PC-3 (cell line): ENCODE measurements at regions not wholly inside any gene's neighbourhood (a gene's known extent, or its start where the extent isn't known, plus 50 kb on each side); places are given as distances from the start of the nearest gene placed in this dataset.

Experiments
- ATAC-seq: fragments of 200-7000 bp; cut with Tn5 transposase; 2 replicates; pipeline ENCODE4 v1.9.1; 2020; ENCODE audit warnings: mild to moderate bottlenecking, moderate library complexity
- BruUV-seq: library from RNA; stranded (reverse); fragments of 400-500 nt; replicated peaks from 2 replicates; lab custom pipeline; 2021; lab: Mats Ljungman, UMichigan
- CTCF ChIA-PET: fragments of 300-600 bp; sonication (Branson Sonifier 250); formaldehyde crosslinking; loops from one replicate; lab custom pipeline; 2022; ENCODE audit warnings: antibody characterized with exemption; lab: Charles Lee
- POLR2A ChIA-PET: fragments of 300-600 bp; sonication (Branson Sonifier 250); formaldehyde crosslinking; loops from one replicate; lab custom pipeline; 2022; ENCODE audit warnings: antibody characterized with exemption; ENCODE audit not compliant: unreplicated experiment; lab: Charles Lee
- DNase-seq: peaks from one replicate; pipeline ENCODE4 v3.0.0-alpha.2; 2015
- H2AFZ ChIP-seq: fragments of 300-600 bp; sonication (generic); 2 replicates; pipeline ENCODE4 v1.6.0; 2016; ENCODE audit warnings: antibody characterized with exemption, low read length
- H3F3A ChIP-seq: fragments of 300-600 bp; sonication (generic); one replicate; pipeline ENCODE4 v1.6.0; 2017; ENCODE audit warnings: antibody characterized with exemption, low read length, control low read depth, mild to moderate bottlenecking; ENCODE audit not compliant: unreplicated experiment
- H3K27ac ChIP-seq: fragments of 300-600 bp; sonication (generic); 2 replicates; pipeline ENCODE4 v1.5.1; 2016; ENCODE audit warnings: mild to moderate bottlenecking, low read length
- H3K27me3 ChIP-seq: fragments of 300-600 bp; sonication (generic); 2 replicates; pipeline ENCODE4 v1.6.1; 2016; ENCODE audit warnings: low read length, mixed read lengths
- H3K36me3 ChIP-seq: fragments of 300-600 bp; sonication (generic); 2 replicates; pipeline ENCODE4 v1.6.1; 2016; ENCODE audit warnings: low read depth, mixed run types, low read length, mixed read lengths
- H3K4me1 ChIP-seq: fragments of 300-600 bp; sonication (generic); 2 replicates; pipeline ENCODE4 v1.5.1; 2016; ENCODE audit warnings: low read length; ENCODE audit not compliant: insufficient read depth
- H3K4me2 ChIP-seq: fragments of 300-600 bp; sonication (generic); 2 replicates; pipeline ENCODE4 v1.6.0; 2016; ENCODE audit warnings: low read length
- H3K4me3 ChIP-seq: fragments of 300-600 bp; sonication (generic); 2 replicates; pipeline ENCODE4 v1.5.1; 2016; ENCODE audit warnings: mild to moderate bottlenecking, low read length, mixed read lengths
- H3K79me2 ChIP-seq: fragments of 300-600 bp; sonication (generic); 2 replicates; pipeline ENCODE4 v1.6.1; 2017; ENCODE audit warnings: low read length, mixed read lengths
- H3K9ac ChIP-seq: fragments of 300-600 bp; sonication (generic); 2 replicates; pipeline ENCODE4 v1.6.0; 2016; ENCODE audit warnings: mild to moderate bottlenecking, low read length
- H3K9me2 ChIP-seq: fragments of 300-600 bp; sonication (generic); replicated peaks from 2 replicates; pipeline ENCODE4 v1.6.1; 2016; ENCODE audit warnings: mixed run types, low read length, mixed read lengths
- H3K9me3 ChIP-seq: fragments of 300-600 bp; sonication (generic); 2 replicates; pipeline ENCODE4 v1.6.1; 2016; ENCODE audit warnings: low read length, mixed read lengths
- H4K20me1 ChIP-seq: fragments of 300-600 bp; sonication (generic); 2 replicates; pipeline ENCODE4 v1.6.1; 2016; ENCODE audit warnings: low read length, mixed read lengths
- CTCF ChIP-seq: fragments of 300-600 bp; sonication (generic); conservative IDR thresholded peaks from 2 replicates; pipeline ENCODE4 v1.5.1; 2017; ENCODE audit warnings: antibody characterized with exemption, low read depth, mild to moderate bottlenecking, low read length
- EZH2 ChIP-seq: fragments of 300-600 bp; sonication (generic); IDR thresholded peaks from one replicate; pipeline ENCODE4 v1.6.1; 2017; ENCODE audit warnings: antibody characterized with exemption, mild to moderate bottlenecking, low read length; ENCODE audit not compliant: unreplicated experiment
- EZH2phosphoT487 ChIP-seq: fragments of 300-600 bp; sonication (generic); IDR thresholded peaks from 2 replicates; pipeline ENCODE4 v1.6.1; 2018; ENCODE audit warnings: mild to moderate bottlenecking, antibody characterized with exemption, low read length, borderline replicate concordance
- intact Hi-C: fragments of 100-400 bp; cut with micrococcal nuclease; formaldehyde crosslinking; loops from 2 replicates; pipeline ENCODE4 v1.9.0; 2023

- no peaks in the 10 kb centered on the region for H3K36me3 ChIP-seq
- intact Hi-C loops, result no loop called here
- TF ChIP-seq EZH2 (no peak), EZH2phosphoT487 (no peak), CTCF (no peak)
- H3K9me3 ChIP-seq, result no peaks in the 10 kb centered on the region
- H3K79me2 ChIP-seq, result no peaks in the 10 kb centered on the region
- POLR2A ChIA-PET, result no interaction called here
- no peak overlapping the region for H3K4me2 ChIP-seq
- ATAC-seq, result no peak
- H4K20me1 ChIP-seq, result no peaks in the 10 kb centered on the region
- no peaks in the 10 kb centered on the region for H3K27me3 ChIP-seq
- no peak for DNase-seq
- no peaks in the 10 kb centered on the region for H3F3A ChIP-seq
- H2AFZ ChIP-seq, result no peak overlapping the region
- no TSS peak for BruUV-seq
- peaks cover 6% of the 10 kb centered on the region for H3K4me1 ChIP-seq
- H3K9me2 ChIP-seq, result no peaks in the 10 kb centered on the region
- no peak overlapping the region for H3K9ac ChIP-seq
- H3K27ac ChIP-seq, result no peak overlapping the region
- CTCF ChIA-PET, result no interaction called here
- no peak overlapping the region for H3K4me3 ChIP-seq
Observed at GRCh38 chr12:95402096-95402495, 71.9 kb upstream of the METAP2 start.

- Histone ChIP-seq H3K9me2 (no peaks in the 10 kb centered on the region), H3K4me3 (no peak overlapping the region), H3K4me2 (no peak overlapping the region), H3K36me3 (no peaks in the 10 kb centered on the region), H4K20me1 (no peaks in the 10 kb centered on the region), H3K27me3 (no peaks in the 10 kb centered on the region), H3K9ac (no peak overlapping the region), H3K4me1 (peaks cover 8% of the 10 kb centered on the region), H3K27ac (no peak overlapping the region), H3K79me2 (no peaks in the 10 kb centered on the region), H3F3A (no peaks in the 10 kb centered on the region), H3K9me3 (no peaks in the 10 kb centered on the region), H2AFZ (no peak overlapping the region)
- no peak for ATAC-seq
- TF ChIP-seq EZH2 (no peak), EZH2phosphoT487 (no peak), CTCF (no peak)
- ChIA-PET CTCF (no interaction called here), POLR2A (no interaction called here)
- no TSS peak for BruUV-seq
- no peak for DNase-seq
- intact Hi-C loops, result no loop called here
Observed at GRCh38 chr12:95408201-95408600, 65.8 kb upstream of the METAP2 start.

GRCh38 chr12:95411057-95411456 is 62.9 kb upstream of the METAP2 start:
- DNase-seq (no peak), ATAC-seq (no peak)
- no peak overlapping the region for H3K4me3 ChIP-seq
- no peaks in the 10 kb centered on the region for H3K9me3 ChIP-seq
- no peaks in the 10 kb centered on the region for H3K36me3 ChIP-seq
- H3K4me2 ChIP-seq, result no peak overlapping the region
- H3K9ac ChIP-seq, result no peak overlapping the region
- POLR2A ChIA-PET, result interaction anchor here (0.9 kb wide), 1 partner anchor 62 kb away, joined by 4 read pairs; no protein-coding TSS in a partner anchor
- H3K27ac ChIP-seq, result no peak overlapping the region
- no peaks in the 10 kb centered on the region for H4K20me1 ChIP-seq
- H3K79me2 ChIP-seq, result no peaks in the 10 kb centered on the region
- H2AFZ ChIP-seq, result no peak overlapping the region
- no peak for TF ChIP-seq CTCF
- no peak for TF ChIP-seq EZH2
- no peak for TF ChIP-seq EZH2phosphoT487
- H3K4me1 ChIP-seq, result peaks cover 14% of the 10 kb centered on the region
- intact Hi-C loops, result loop anchor here (5.0 kb wide), 1 partner anchor 69 kb away; no protein-coding TSS in a partner anchor
- BruUV-seq, result no TSS peak
- CTCF ChIA-PET, result no interaction called here
- no peaks in the 10 kb centered on the region for H3K27me3 ChIP-seq
- no peaks in the 10 kb centered on the region for H3K9me2 ChIP-seq
- H3F3A ChIP-seq, result no peaks in the 10 kb centered on the region
